H4 (cell line): ENCODE measurements at regions not wholly inside any gene's neighbourhood (a gene's known extent, or its start where the extent isn't known, plus 50 kb on each side); places are given as distances from the start of the nearest gene placed in this dataset.
A peak's percentile ranks its signal among the peaks of the same experiment; 100 is the strongest.
"Not testable (repeated sequence)": the region's sequence is repeated elsewhere in the genome, so short reads cannot be mapped to it uniquely, and the experiment has no call there.

Source experiments
- DNase-seq: peaks from one replicate; pipeline ENCODE4 v3.0.0-alpha.2; 2015; ENCODE audit warnings: low spot score

GRCh38 chr3:110473405-110473804 lies 598.2 kb upstream of the NECTIN3 start:
- DNase-seq: no peak

- DNase-seq: no peak
Measured at GRCh38 chr3:110474397-110474796, 597.2 kb upstream of the NECTIN3 start.

GRCh38 chr3:110478377-110479054 lies 593.1 kb upstream of the NECTIN3 start:
- no peak for DNase-seq

GRCh38 chr3:110479731-110480130 lies 591.9 kb upstream of the NECTIN3 start:
- no peak for DNase-seq

GRCh38 chr3:110485389-110485788 lies 586.2 kb upstream of the NECTIN3 start:
- DNase-seq: no peak

- no peak for DNase-seq
Measured at GRCh38 chr3:110487840-110488239, 583.8 kb upstream of the NECTIN3 start.

GRCh38 chr3:110491413-110491812 lies 580.2 kb upstream of the NECTIN3 start:
- no peak for DNase-seq

GRCh38 chr3:110492876-110493275 lies 578.7 kb upstream of the NECTIN3 start:
- DNase-seq: no peak

- no peak for DNase-seq
Measured at GRCh38 chr3:110493438-110494092, 578.1 kb upstream of the NECTIN3 start.

GRCh38 chr3:110494093-110494490 lies 577.5 kb upstream of the NECTIN3 start:
- no peak for DNase-seq

GRCh38 chr3:110494728-110495127 lies 576.9 kb upstream of the NECTIN3 start:
- DNase-seq: no peak

GRCh38 chr3:110495201-110495927 lies 576.3 kb upstream of the NECTIN3 start:
- DNase-seq: peak; percentile 39

- DNase-seq: no peak
Measured at GRCh38 chr3:110504401-110504800, 567.2 kb upstream of the NECTIN3 start.

- no peak for DNase-seq
Measured at GRCh38 chr3:110504901-110505300, 566.7 kb upstream of the NECTIN3 start.

GRCh38 chr3:110506890-110507289 lies 564.7 kb upstream of the NECTIN3 start:
- DNase-seq: no peak

GRCh38 chr3:110507570-110507969 lies 564.0 kb upstream of the NECTIN3 start:
- not testable (repeated sequence) for DNase-seq

- no peak for DNase-seq
Measured at GRCh38 chr3:110512961-110513360, 558.7 kb upstream of the NECTIN3 start.

- DNase-seq: no peak
Measured at GRCh38 chr3:110518031-110518430, 553.6 kb upstream of the NECTIN3 start.

- DNase-seq: no peak
Measured at GRCh38 chr3:110519071-110519470, 552.5 kb upstream of the NECTIN3 start.

GRCh38 chr3:110521019-110521418 lies 550.6 kb upstream of the NECTIN3 start:
- DNase-seq: peak; percentile 75

- DNase-seq: not testable (repeated sequence)
Measured at GRCh38 chr3:110525558-110526064, 546.0 kb upstream of the NECTIN3 start.
